SK-N-SH (cell line): ENCODE measurements at regions not wholly inside any gene's neighbourhood (a gene's known extent, or its start where the extent isn't known, plus 50 kb on each side); places are given as distances from the start of the nearest gene placed in this dataset.

Experiments
- CTCF ChIP-seq: fragments of 200-600 bp; sonication (generic); IDR thresholded peaks from 2 replicates; pipeline ENCODE4 v1.6.1; 2017; ENCODE audit warnings: antibody characterized with exemption, mild to moderate bottlenecking, moderate library complexity
- EZH2phosphoT487 ChIP-seq: fragments of 200-600 bp; sonication (generic); IDR thresholded peaks from 2 replicates; pipeline ENCODE4 v1.6.1; 2017; ENCODE audit warnings: low read depth, mixed run types, mild to moderate bottlenecking, antibody characterized with exemption, moderate library complexity, borderline replicate concordance
- GATA2 ChIP-seq: sonication (generic); formaldehyde crosslinking; IDR thresholded peaks from 2 replicates; pipeline ENCODE4 v1.5.0; 2020; ENCODE audit warnings: mild to moderate bottlenecking, missing genetic modification reagents
- JUND ChIP-seq: IDR thresholded peaks from 2 replicates; pipeline ENCODE4 v1.4.0; 2012
- NFIC ChIP-seq: IDR thresholded peaks from 2 replicates; pipeline ENCODE4 v1.4.0; 2012; ENCODE audit warnings: borderline replicate concordance

DNA sequence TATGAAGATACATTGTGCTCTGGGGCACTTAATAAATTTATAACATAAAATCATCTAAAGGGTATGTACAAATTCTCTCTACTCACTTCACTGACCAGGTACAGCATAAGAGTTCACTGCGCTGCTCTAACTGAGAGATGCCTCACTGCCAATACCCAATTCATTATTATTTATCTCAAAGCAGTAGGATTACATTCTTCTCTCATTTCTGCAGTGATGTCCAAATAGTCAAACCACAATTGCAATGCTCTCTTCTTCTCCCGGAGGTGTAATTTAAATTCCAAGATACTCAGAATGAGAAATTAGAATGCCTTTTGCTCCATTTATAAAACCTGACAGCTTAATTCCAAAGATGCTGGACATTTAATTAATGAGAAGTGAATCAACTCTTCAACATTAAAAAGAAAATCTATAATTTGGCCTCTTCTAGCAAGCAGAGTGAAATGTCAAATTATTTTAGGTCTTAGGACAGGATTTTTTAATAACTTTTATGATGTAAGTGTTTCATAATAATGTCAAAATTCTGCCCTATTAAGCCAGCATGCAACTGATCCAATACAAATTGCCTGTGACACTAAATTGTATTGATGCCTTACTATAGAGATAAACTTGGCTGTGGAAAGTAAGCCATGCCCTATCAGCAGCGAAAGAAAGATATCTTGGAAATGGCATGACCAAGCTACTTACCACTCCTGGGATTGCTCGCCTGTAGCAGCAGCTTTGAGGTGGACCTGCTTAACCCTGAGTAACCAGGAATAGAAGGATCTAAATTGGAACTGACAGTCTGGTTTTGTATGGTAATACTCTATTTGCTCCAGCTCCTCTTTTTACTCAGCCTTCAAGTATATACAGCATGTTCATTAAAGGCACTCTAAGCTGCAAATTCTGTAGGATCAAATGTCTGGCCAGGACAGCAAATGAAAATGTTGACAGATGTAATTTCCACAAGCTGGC lies 374.2 kb upstream of the TYRP1 start:
- TF ChIP-seq CTCF (no peak), GATA2 (CRISPR knock-in tag) (no peak), EZH2phosphoT487 (no peak), JUND (no peak), NFIC (no peak)
